Breast epithelium (tissue), 4 donors: ENCODE measurements at regions not wholly inside any gene's neighbourhood (a gene's known extent, or its start where the extent isn't known, plus 50 kb on each side); places are given as distances from the start of the nearest gene placed in this dataset.

Experiments
- DNase-seq, 2 donors: peaks; one replicate each; pipeline ENCODE4 v3.0.0-alpha.2; 2019; ENCODE audit warnings: low spot score in 2 of 2
- H3K27ac ChIP-seq, 2 donors: fragments of 200-600 bp; sonication (generic) in 1 of 2; one replicate each; pipeline ENCODE4 v1.5.1; 2016 to 2019; ENCODE audit warnings: mild to moderate bottlenecking in 1 of 2
- H3K27me3 ChIP-seq, 2 donors: fragments of 200-600 bp; sonication (generic) in 1 of 2; one replicate each; pipeline versions ENCODE4 v1.5.1 to v1.6.0; 2017 to 2019; ENCODE audit warnings: control low read depth in 1 of 2, mild to moderate bottlenecking in 1 of 2
- H3K36me3 ChIP-seq: fragments of 200-600 bp; one replicate; pipeline ENCODE4 v1.5.1; 2019
- H3K4me1 ChIP-seq, 2 donors: fragments of 200-600 bp; sonication (generic); one replicate each; pipeline ENCODE4 v1.5.1; 2016 to 2019; ENCODE audit warnings: control low read depth in 1 of 2
- H3K4me3 ChIP-seq, 3 donors: fragments of 200-600 bp; sonication (generic); 1 replicate in 2 of 3; 2 replicates in 1 of 3; pipeline ENCODE4 v1.5.1; 2016 to 2019; ENCODE audit warnings: mild to moderate bottlenecking in 3 of 3, moderate library complexity in 2 of 3
- H3K9me3 ChIP-seq, 2 donors: fragments of 200-600 bp; sonication (generic) in 1 of 2; one replicate each; pipeline ENCODE4 v1.5.1; 2016 to 2019; ENCODE audit warnings: control low read depth in 1 of 2
- CTCF ChIP-seq, 3 donors: fragments of 450-650 bp; IDR thresholded peaks; one replicate each; pipeline ENCODE4 v1.5.1; 2016 to 2017; ENCODE audit warnings: antibody characterized with exemption in 3 of 3, mild to moderate bottlenecking in 3 of 3, moderate library complexity in 3 of 3
- POLR2A ChIP-seq: fragments of 450-650 bp; IDR thresholded peaks from one replicate; pipeline ENCODE4 v1.6.1; 2016; ENCODE audit warnings: antibody characterized with exemption, mild to moderate bottlenecking, moderate library complexity
- POLR2AphosphoS5 ChIP-seq, 3 donors: sonication (generic); formaldehyde crosslinking; IDR thresholded peaks; one replicate each; pipeline ENCODE4 v1.6.1; 2017; ENCODE audit warnings: antibody characterized with exemption in 3 of 3
- intact Hi-C: fragments of 100-400 bp; cut with DNase I; formaldehyde crosslinking; loops from one replicate; pipeline ENCODE4 v1.15.1; 2023; ENCODE audit warnings: low total_unique reads

GRCh38 chr12:19997656-19998400 is 370.5 kb upstream of the PDE3A start:
- no peaks in the 10 kb centered on the region for H3K4me1 ChIP-seq
- H3K27ac ChIP-seq, result no peak overlapping the region
- no peak for DNase-seq
- no peaks in the 10 kb centered on the region for H3K36me3 ChIP-seq
- no peak overlapping the region for H3K4me3 ChIP-seq
- no peaks in the 10 kb centered on the region for H3K9me3 ChIP-seq
- TF ChIP-seq POLR2A (no peak), POLR2AphosphoS5 (IDR thresholded peaks at IDR 0.05) (no peak)
- H3K27me3 ChIP-seq, result no peaks in the 10 kb centered on the region
- intact Hi-C loops, result no loop called here

GRCh38 chr12:19998411-19998810 is 369.9 kb upstream of the PDE3A start:
- intact Hi-C loops, result no loop called here
- no peaks in the 10 kb centered on the region for H3K36me3 ChIP-seq
- H3K4me1 ChIP-seq, result no peaks in the 10 kb centered on the region
- no peaks in the 10 kb centered on the region for H3K9me3 ChIP-seq
- no peak for TF ChIP-seq CTCF (IDR thresholded peaks at IDR 0.05)
- no peak for TF ChIP-seq POLR2AphosphoS5 (IDR thresholded peaks at IDR 0.05)
- no peak for TF ChIP-seq POLR2A
- no peak overlapping the region for H3K27ac ChIP-seq
- no peak for DNase-seq
- H3K27me3 ChIP-seq, result no peaks in the 10 kb centered on the region
- no peak overlapping the region for H3K4me3 ChIP-seq

GRCh38 chr12:19998961-19999804 is 369.2 kb upstream of the PDE3A start:
- intact Hi-C loops, result no loop called here
- Histone ChIP-seq H3K36me3 (no peaks in the 10 kb centered on the region), H3K9me3 (no peaks in the 10 kb centered on the region), H3K4me3 (no peak overlapping the region), H3K27me3 (no peaks in the 10 kb centered on the region), H3K4me1 (no peaks in the 10 kb centered on the region), H3K27ac (no peak overlapping the region)
- TF ChIP-seq POLR2A, result no peak
- TF ChIP-seq CTCF (IDR thresholded peaks at IDR 0.05), result no peak
- TF ChIP-seq POLR2AphosphoS5 (IDR thresholded peaks at IDR 0.05), result no peak
- DNase-seq, result no peak

GRCh38 chr12:19999805-20000138 is 368.6 kb upstream of the PDE3A start:
- H3K4me3 ChIP-seq, result no peak overlapping the region
- H3K4me1 ChIP-seq, result no peaks in the 10 kb centered on the region
- H3K9me3 ChIP-seq, result no peaks in the 10 kb centered on the region
- intact Hi-C loops, result no loop called here
- TF ChIP-seq CTCF (IDR thresholded peaks at IDR 0.05) (no peak), POLR2A (no peak), POLR2AphosphoS5 (IDR thresholded peaks at IDR 0.05) (no peak)
- H3K36me3 ChIP-seq, result no peaks in the 10 kb centered on the region
- H3K27me3 ChIP-seq, result no peaks in the 10 kb centered on the region
- H3K27ac ChIP-seq, result no peak overlapping the region
- no peak for DNase-seq

DNA sequence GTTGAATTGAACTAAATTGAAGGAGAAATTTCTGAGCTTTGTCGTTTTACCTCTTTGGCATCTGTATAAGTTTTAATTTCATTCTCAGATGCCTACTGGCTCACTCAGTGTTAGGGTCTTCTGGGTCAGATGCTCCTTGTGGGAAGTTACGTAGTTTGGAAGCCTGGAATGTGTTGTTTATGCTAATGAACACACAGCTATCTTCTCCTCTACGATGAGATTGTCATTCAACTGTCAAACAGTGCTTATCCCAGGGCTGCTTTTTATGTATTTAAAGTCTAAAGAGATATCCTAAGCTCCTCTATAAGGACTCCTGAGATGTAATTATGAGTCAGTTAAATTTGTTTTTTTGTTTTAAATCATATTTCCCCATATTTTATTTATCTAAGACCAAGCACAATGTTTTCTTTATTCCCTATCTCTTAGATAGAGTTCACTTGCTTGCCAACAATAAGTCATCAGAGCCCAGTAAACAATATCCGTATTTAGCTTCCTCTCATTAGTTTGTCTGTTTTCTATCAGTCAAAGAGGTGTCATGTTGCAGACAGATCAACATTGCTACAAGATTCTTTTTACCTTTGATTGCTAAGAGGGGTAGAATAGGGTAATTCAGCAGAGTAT is 368.0 kb upstream of the PDE3A start:
- DNase-seq, result no peak
- Histone ChIP-seq H3K27ac (no peak overlapping the region), H3K4me3 (no peak overlapping the region), H3K36me3 (no peaks in the 10 kb centered on the region), H3K9me3 (no peaks in the 10 kb centered on the region), H3K4me1 (no peaks in the 10 kb centered on the region), H3K27me3 (no peaks in the 10 kb centered on the region)
- intact Hi-C loops, result no loop called here
- TF ChIP-seq CTCF (IDR thresholded peaks at IDR 0.05), result no peak
- TF ChIP-seq POLR2AphosphoS5 (IDR thresholded peaks at IDR 0.05), result no peak
- TF ChIP-seq POLR2A, result no peak
